ENCODE measurements at regions not wholly inside any gene's neighbourhood (a gene's known extent, or its start where the extent isn't known, plus 50 kb on each side); places are given as distances from the start of the nearest gene placed in this dataset.

GRCh38 chr18:9017905-9018227 lies 84.6 kb upstream of the NDUFV2 start:
- TF ChIP-seq CTCF (IDR thresholded peaks at IDR 0.05) = no peak
- TF ChIP-seq POLR2A (IDR thresholded peaks at IDR 0.05) = no peak
